HAP-1 (cell line): ENCODE measurements at regions not wholly inside any gene's neighbourhood (a gene's known extent, or its start where the extent isn't known, plus 50 kb on each side); places are given as distances from the start of the nearest gene placed in this dataset.
"Not testable (repeated sequence)": the region's sequence is repeated elsewhere in the genome, so short reads cannot be mapped to it uniquely, and the experiment has no call there.

Experiments
- DNase-seq, 2 experiments: peaks; one replicate each; pipeline ENCODE4 v3.0.0-alpha.2; 2016 to 2020; ENCODE audit warnings: low spot score in 2 of 2
- H3K27me3 ChIP-seq: fragments of 250-450 bp; sonication (Bioruptor Pico); 2 replicates; pipeline ENCODE4 v1.5.1; 2020; ENCODE audit warnings: low read depth, mild to moderate bottlenecking, moderate library complexity
- H3K36me3 ChIP-seq: fragments of 250-450 bp; sonication (Bioruptor Pico); replicated peaks from 2 replicates; pipeline ENCODE4 v1.5.1; 2020; ENCODE audit warnings: mild to moderate bottlenecking
- H3K4me1 ChIP-seq: fragments of 250-450 bp; sonication (Bioruptor Pico); 2 replicates; pipeline ENCODE4 v1.5.1; 2020; ENCODE audit warnings: mild to moderate bottlenecking
- H3K4me3 ChIP-seq: fragments of 250-450 bp; sonication (Bioruptor Pico); 2 replicates; pipeline ENCODE4 v1.5.1; 2020; ENCODE audit warnings: mild to moderate bottlenecking, moderate library complexity
- H3K9me3 ChIP-seq: fragments of 250-450 bp; sonication (Bioruptor Pico); 2 replicates; pipeline ENCODE4 v1.5.1; 2020; ENCODE audit warnings: mild to moderate bottlenecking, moderate library complexity
- in situ Hi-C: fragments of 300-500 bp; cut with MboI; formaldehyde crosslinking; loops from 3 replicates; pipeline ENCODE4 v1.14.3; 2020; ENCODE audit warnings: low sequenced_read_pairs, inconsistent platforms, mixed read lengths

GRCh38 chr13:65826657-65827056 lies 1403.5 kb downstream of the PCDH9 start:
- in situ Hi-C loops: no loop called here

GRCh38 chr13:65825039-65825438 lies 1405.1 kb downstream of the PCDH9 start:
- Histone ChIP-seq H3K36me3 (no peaks in the 10 kb centered on the region), H3K4me1 (peaks cover 4% of the 10 kb centered on the region), H3K4me3 (no peak overlapping the region), H3K27me3 (no peaks in the 10 kb centered on the region), H3K9me3 (no peaks in the 10 kb centered on the region)
- in situ Hi-C loops: no loop called here
- no peak for DNase-seq

More at GRCh38 chr13:65826657-65827056, 1403.5 kb downstream of the PCDH9 start:
- Histone ChIP-seq H3K36me3 (no peaks in the 10 kb centered on the region), H3K4me1 (peaks cover 14% of the 10 kb centered on the region), H3K9me3 (no peaks in the 10 kb centered on the region), H3K4me3 (no peak overlapping the region), H3K27me3 (no peaks in the 10 kb centered on the region)
- DNase-seq: peak in 1 of 2 experiments; percentile 41

- in situ Hi-C loops: no loop called here
- H3K4me1 ChIP-seq: peaks cover 17% of the 10 kb centered on the region
- DNase-seq: no peak
- H3K27me3 ChIP-seq: no peaks in the 10 kb centered on the region
- no peaks in the 10 kb centered on the region for H3K9me3 ChIP-seq
- no peak overlapping the region for H3K4me3 ChIP-seq
- no peaks in the 10 kb centered on the region for H3K36me3 ChIP-seq
Observed at GRCh38 chr13:65808061-65808460, 1422.1 kb downstream of the PCDH9 start.

GRCh38 chr13:65803530-65804392 lies 1426.4 kb downstream of the PCDH9 start:
- no peaks in the 10 kb centered on the region for H3K9me3 ChIP-seq
- H3K4me1 ChIP-seq: peaks cover 30% of the 10 kb centered on the region
- peak; percentile 73 to 98 for DNase-seq
- in situ Hi-C loops: no loop called here
- no peaks in the 10 kb centered on the region for H3K27me3 ChIP-seq
- no peaks in the 10 kb centered on the region for H3K36me3 ChIP-seq
- no peak overlapping the region for H3K4me3 ChIP-seq

- H3K4me1 ChIP-seq: no peaks in the 10 kb centered on the region
- no peaks in the 10 kb centered on the region for H3K36me3 ChIP-seq
- no peaks in the 10 kb centered on the region for H3K27me3 ChIP-seq
- DNase-seq: no peak
- H3K9me3 ChIP-seq: no peaks in the 10 kb centered on the region
- no peak overlapping the region for H3K4me3 ChIP-seq
- in situ Hi-C loops: no loop called here
Observed at GRCh38 chr13:65789815-65790214, 1440.3 kb downstream of the PCDH9 start.

- no peak for DNase-seq
- Histone ChIP-seq H3K36me3 (no peaks in the 10 kb centered on the region), H3K4me3 (no peak overlapping the region), H3K9me3 (no peaks in the 10 kb centered on the region), H3K4me1 (no peaks in the 10 kb centered on the region), H3K27me3 (no peaks in the 10 kb centered on the region)
- in situ Hi-C loops: no loop called here
Observed at GRCh38 chr13:65787082-65787481, 1443.1 kb downstream of the PCDH9 start.

GRCh38 chr13:65784088-65784816 lies 1445.9 kb downstream of the PCDH9 start:
- Histone ChIP-seq H3K9me3 (no peaks in the 10 kb centered on the region), H3K27me3 (no peaks in the 10 kb centered on the region), H3K4me3 (no peak overlapping the region), H3K4me1 (no peaks in the 10 kb centered on the region), H3K36me3 (no peaks in the 10 kb centered on the region)
- DNase-seq: no peak
- in situ Hi-C loops: no loop called here

- H3K4me3 ChIP-seq: no peak overlapping the region
- H3K4me1 ChIP-seq: no peaks in the 10 kb centered on the region
- H3K9me3 ChIP-seq: no peaks in the 10 kb centered on the region
- H3K27me3 ChIP-seq: no peaks in the 10 kb centered on the region
- no peak for DNase-seq
- in situ Hi-C loops: no loop called here
- no peaks in the 10 kb centered on the region for H3K36me3 ChIP-seq
Observed at GRCh38 chr13:65783383-65783782, 1446.8 kb downstream of the PCDH9 start.

- H3K4me3 ChIP-seq, H3K9me3 ChIP-seq, H3K36me3 ChIP-seq, DNase-seq, H3K27me3 ChIP-seq, H3K4me1 ChIP-seq, in situ Hi-C loops: not testable (repeated sequence)
Observed at GRCh38 chr13:65771704-65772313, 1458.3 kb downstream of the PCDH9 start.

GRCh38 chr13:65768545-65768944 lies 1461.6 kb downstream of the PCDH9 start:
- H3K36me3 ChIP-seq: no peaks in the 10 kb centered on the region
- H3K27me3 ChIP-seq: no peaks in the 10 kb centered on the region
- peaks cover 6% of the 10 kb centered on the region; the same call in 1 of the 2 replicates for H3K4me1 ChIP-seq
- H3K4me3 ChIP-seq: no peak overlapping the region
- no peaks in the 10 kb centered on the region; the same call in 1 of the 2 replicates for H3K9me3 ChIP-seq
- peak in 1 of 2 experiments; percentile 18 for DNase-seq
- in situ Hi-C loops: no loop called here

- no peak overlapping the region for H3K4me3 ChIP-seq
- H3K4me1 ChIP-seq: peaks cover 6% of the 10 kb centered on the region; the same call in 1 of the 2 replicates
- H3K9me3 ChIP-seq: no peaks in the 10 kb centered on the region
- no peaks in the 10 kb centered on the region for H3K36me3 ChIP-seq
- H3K27me3 ChIP-seq: no peaks in the 10 kb centered on the region
- DNase-seq: no peak
- in situ Hi-C loops: no loop called here
Observed at GRCh38 chr13:65763811-65764210, 1466.3 kb downstream of the PCDH9 start.

- Histone ChIP-seq H3K36me3 (no peaks in the 10 kb centered on the region), H3K4me3 (no peak overlapping the region), H3K27me3 (no peaks in the 10 kb centered on the region), H3K9me3 (no peaks in the 10 kb centered on the region), H3K4me1 (no peaks in the 10 kb centered on the region)
- DNase-seq: no peak
- in situ Hi-C loops: no loop called here
Observed at GRCh38 chr13:65762012-65762411, 1468.1 kb downstream of the PCDH9 start.

GRCh38 chr13:65756071-65756671 lies 1474.0 kb downstream of the PCDH9 start:
- in situ Hi-C loops: no loop called here
- no peaks in the 10 kb centered on the region for H3K27me3 ChIP-seq
- no peak for DNase-seq
- H3K9me3 ChIP-seq: no peaks in the 10 kb centered on the region
- H3K36me3 ChIP-seq: no peaks in the 10 kb centered on the region
- H3K4me3 ChIP-seq: no peak overlapping the region
- no peaks in the 10 kb centered on the region for H3K4me1 ChIP-seq
